Dermis microvascular lymphatic vessel endothelial cell (primary cell): ENCODE measurements at regions not wholly inside any gene's neighbourhood (a gene's known extent, or its start where the extent isn't known, plus 50 kb on each side); places are given as distances from the start of the nearest gene placed in this dataset.

Experiments used
- DNase-seq, 2 donors: peaks; one replicate each; pipeline versions ENCODE4 v3.0.0 to v3.0.0-alpha.2; 2010; ENCODE audit warnings: low read depth in 2 of 2

- DNase-seq, result no peak
Observed at GRCh38 chr2:138104071-138104470, 139.8 kb downstream of the HNMT start.

GRCh38 chr2:138105358-138105757, 141.1 kb downstream of the HNMT start:
- no peak for DNase-seq

GRCh38 chr2:138106606-138107005, 142.3 kb downstream of the HNMT start:
- no peak for DNase-seq

- no peak for DNase-seq
Observed at GRCh38 chr2:138107288-138107687, 143.0 kb downstream of the HNMT start.

GRCh38 chr2:138110453-138111083, 146.3 kb downstream of the HNMT start:
- DNase-seq, result no peak

- DNase-seq, result no peak
Observed at GRCh38 chr2:138112536-138112935, 148.3 kb downstream of the HNMT start.

GRCh38 chr2:138113871-138114525, 149.7 kb downstream of the HNMT start:
- no peak for DNase-seq

GRCh38 chr2:138115666-138116065, 151.4 kb downstream of the HNMT start:
- no peak for DNase-seq

- DNase-seq, result no peak
Observed at GRCh38 chr2:138116456-138116855, 152.2 kb downstream of the HNMT start.

GRCh38 chr2:138121666-138122661, 157.7 kb downstream of the HNMT start:
- DNase-seq, result no peak

- DNase-seq, result no peak
Observed at GRCh38 chr2:138122891-138123290, 158.6 kb downstream of the HNMT start.

- DNase-seq, result no peak
Observed at GRCh38 chr2:138123741-138124140, 159.5 kb downstream of the HNMT start.

GRCh38 chr2:138124521-138124920, 160.2 kb downstream of the HNMT start:
- DNase-seq, result no peak

- DNase-seq, result no peak
Observed at GRCh38 chr2:138125306-138126288, 161.3 kb downstream of the HNMT start.

GRCh38 chr2:138132108-138132507, 167.8 kb downstream of the HNMT start:
- no peak for DNase-seq

GRCh38 chr2:138137949-138138348, 173.7 kb downstream of the HNMT start:
- no peak for DNase-seq

- no peak for DNase-seq
Observed at GRCh38 chr2:138147796-138148195, 183.5 kb downstream of the HNMT start.

GRCh38 chr2:138155304-138155703, 191.0 kb downstream of the HNMT start:
- DNase-seq, result no peak

- no peak for DNase-seq
Observed at GRCh38 chr2:138157372-138157771, 193.1 kb downstream of the HNMT start.

GRCh38 chr2:138170485-138170884, 206.2 kb downstream of the HNMT start:
- DNase-seq, result no peak

- DNase-seq, result no peak
Observed at GRCh38 chr2:138171244-138171643, 207.0 kb downstream of the HNMT start.
